HG02981 (cell line): ENCODE measurements at regions not wholly inside any gene's neighbourhood (a gene's known extent, or its start where the extent isn't known, plus 50 kb on each side); places are given as distances from the start of the nearest gene placed in this dataset.

ENCODE experiments used
- ATAC-seq: cut with Tn5 transposase; IDR thresholded peaks from one replicate; pipeline ENCODE4 v1.9.1; 2021; ENCODE audit warnings: mild to moderate bottlenecking, moderate library complexity; ENCODE audit not compliant: unreplicated experiment

DNA sequence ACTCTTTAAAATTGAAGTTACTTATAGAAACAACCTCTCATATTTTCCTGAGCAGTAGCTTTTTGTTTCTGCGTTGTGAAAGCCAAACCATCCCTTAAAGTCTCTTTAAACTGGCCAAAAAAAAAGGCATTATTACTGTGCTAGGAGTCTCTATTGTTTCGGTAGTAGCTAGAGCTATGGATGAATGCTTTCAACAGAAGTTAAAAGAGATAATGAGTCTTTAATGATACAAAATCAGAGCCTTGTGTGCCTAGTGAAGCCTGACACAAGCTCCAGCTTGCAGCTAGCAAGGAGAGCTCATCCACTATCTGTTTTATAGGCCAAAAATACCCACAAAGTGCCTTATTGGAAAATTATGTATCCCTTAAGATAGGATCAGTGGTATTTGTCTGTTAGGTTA lies 360.4 kb upstream of the CDIN1 start:
- no peak for ATAC-seq

DNA sequence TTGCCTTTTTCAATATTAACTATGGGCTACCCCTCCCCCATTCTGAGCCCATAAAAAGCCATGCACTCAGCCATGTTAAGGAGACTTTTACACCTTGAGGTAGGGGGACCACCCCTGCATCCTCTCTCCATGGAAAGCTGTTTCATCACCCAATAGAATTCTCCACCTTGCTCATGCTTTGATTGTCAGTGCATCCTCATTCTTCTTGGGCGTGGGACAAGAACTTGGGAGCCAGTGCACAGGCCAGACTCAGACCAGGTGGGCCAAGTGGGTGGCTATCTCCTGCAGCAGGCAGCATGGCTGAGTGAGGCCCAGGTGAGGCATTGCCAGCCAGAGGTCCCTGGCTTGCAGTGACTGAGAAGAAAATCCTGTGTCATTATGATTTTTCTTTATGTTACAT lies 357.4 kb upstream of the CDIN1 start:
- no peak for ATAC-seq

DNA sequence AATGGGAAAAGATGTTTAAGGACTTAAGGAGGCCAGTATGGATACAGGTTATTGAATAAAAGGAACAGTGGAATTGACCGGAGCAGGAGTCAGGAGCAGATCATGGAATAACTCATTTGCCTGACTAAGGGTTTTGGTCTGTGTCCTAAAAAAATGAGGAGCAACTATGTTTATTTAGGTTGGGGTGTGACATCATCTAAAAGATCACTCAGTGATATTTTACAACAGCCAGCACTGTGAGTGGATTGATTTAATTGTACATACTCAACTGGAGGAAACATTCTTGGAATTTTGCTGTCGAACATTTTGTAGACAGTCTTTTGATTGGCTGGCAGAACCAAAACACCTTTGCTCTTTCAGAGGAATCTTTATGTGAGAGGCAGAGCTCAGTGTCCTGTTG lies 348.6 kb upstream of the CDIN1 start:
- ATAC-seq, result no peak

DNA sequence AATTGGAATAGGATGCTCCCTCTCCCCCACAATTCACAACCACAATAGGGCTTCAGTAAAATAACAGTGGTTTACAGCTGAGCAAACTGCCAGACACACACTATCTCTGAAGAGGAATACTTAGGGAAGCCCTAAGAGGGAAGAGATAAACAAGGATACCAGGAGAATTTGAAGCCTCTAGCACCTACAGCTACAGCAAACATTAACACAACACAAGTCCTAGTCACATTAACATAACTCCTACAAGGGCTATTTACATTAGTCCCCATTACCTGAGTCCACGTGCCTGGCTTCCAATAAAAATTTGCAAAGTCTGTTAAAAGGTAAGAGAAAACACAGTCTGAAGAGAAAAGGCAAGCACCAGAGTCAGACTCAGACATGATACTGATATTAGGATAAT lies 346.9 kb upstream of the CDIN1 start:
- no peak for ATAC-seq

DNA sequence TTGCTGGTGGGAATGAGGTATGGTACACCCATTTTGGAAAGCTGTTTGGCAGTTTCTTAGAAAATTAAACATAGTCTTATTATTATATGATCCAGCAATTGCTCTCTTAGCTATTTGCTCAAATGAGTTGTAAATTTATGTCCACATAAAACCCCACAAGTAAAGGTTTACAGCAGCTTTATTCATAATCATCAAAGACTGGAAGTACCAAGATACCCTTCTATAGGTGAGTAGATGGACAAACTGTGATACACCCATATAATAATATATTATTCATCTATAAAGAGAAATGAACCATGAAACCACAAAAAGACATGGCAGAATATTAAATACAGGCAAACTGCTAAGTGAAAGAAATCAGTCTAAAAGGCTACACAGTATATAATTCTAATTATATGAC lies 344.7 kb upstream of the CDIN1 start:
- no peak for ATAC-seq

DNA sequence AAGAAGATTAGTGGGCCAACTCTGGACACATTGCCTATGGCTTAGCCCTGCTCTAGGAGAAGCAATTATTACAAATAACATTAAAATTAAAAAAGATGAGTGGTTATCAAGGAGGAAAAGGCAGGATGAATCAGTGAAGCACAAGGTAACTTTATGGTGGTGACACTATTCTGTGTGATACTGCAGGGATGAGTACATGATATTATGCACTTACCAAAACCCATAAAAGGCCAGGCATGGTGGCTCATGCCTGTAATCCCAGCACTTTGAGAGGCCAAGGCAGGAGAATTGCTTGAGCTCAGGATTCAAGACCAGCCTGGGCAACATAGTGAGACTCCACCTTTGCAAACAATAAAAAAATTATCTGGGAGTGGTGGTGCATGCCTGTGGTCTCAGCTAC lies 344.3 kb upstream of the CDIN1 start:
- ATAC-seq, result no peak

DNA sequence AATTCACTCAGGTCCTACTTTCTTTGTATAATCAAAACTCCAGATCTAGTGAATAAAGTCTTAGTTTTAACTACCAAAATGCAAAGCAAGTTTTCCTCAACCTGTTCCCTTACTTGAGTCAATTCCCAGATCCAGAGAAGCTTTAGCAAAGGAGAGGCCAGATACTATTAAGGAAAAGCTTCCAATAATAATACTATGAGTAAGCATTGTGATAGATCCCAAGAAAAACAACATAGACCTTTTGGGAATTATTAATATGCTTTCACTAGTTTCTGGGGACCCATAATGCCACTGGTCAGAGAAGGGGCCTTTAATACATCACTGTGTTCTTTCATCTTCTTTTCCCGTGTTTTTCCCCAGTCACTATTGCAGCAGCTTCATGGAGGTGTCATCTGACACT lies 339.9 kb upstream of the CDIN1 start:
- ATAC-seq, result no peak

DNA sequence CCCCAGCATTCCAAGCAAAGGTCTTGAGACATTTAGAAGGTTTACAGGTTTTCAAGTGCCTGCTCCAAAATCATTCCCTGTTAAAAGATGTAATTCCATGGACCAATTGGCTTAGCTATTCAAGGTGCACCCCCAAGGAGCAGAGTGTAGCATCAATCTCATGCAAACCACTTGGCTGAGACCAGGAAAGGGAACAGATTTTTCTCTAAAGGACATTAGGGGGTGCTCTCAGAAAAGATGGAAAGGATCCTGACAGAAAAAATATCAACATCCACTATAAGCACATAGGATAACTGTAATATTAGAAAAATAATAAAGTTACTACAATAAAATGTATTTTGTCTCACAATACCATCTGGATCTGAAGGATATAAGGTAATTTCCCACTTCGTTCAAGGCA lies 328.0 kb upstream of the CDIN1 start:
- ATAC-seq, result no peak

DNA sequence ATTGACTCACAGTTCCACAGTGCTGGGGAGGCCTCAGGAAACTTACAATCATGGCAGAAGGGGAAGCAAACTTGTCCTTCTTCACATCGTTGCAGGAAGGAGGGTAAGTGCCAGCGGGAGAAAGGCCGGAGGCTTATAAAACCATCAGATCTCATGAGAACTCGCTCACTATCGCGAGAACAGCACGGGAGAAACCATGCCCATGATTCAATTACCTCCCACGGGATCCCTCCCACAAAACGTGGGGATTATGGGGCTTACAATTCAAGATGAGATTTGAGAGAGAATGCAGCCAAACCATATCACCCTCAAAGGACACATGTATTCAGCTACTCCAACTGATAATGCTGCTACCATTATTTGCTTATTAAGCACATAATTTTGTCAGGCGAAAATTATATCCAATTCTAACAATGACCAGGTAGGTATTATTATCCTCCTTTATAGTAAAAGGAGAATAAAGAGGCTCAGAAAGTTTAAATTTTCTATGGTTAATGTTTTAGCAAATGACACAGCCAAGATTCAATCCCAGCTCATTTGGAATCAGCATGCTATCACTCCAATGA lies 327.2 kb upstream of the CDIN1 start:
- ATAC-seq, result no peak

DNA sequence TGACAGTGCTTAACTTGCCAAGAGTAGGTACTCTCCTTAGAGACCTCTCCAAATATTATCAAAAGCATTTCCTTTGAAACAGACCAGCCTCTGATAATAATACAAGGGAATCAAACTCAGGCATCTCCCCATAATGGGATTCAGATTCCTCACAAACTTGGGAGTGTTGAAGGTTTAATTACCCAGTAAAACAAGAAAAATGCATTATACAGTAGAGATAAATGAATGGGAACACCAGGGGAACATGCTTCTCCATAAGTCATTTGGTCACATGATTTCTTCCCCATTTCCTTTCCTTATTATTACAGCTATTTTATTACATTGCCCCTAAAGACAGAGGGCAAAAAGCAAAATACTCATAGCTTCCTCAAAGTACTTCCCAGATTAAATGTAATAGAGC lies 325.0 kb upstream of the CDIN1 start:
- ATAC-seq, result no peak

DNA sequence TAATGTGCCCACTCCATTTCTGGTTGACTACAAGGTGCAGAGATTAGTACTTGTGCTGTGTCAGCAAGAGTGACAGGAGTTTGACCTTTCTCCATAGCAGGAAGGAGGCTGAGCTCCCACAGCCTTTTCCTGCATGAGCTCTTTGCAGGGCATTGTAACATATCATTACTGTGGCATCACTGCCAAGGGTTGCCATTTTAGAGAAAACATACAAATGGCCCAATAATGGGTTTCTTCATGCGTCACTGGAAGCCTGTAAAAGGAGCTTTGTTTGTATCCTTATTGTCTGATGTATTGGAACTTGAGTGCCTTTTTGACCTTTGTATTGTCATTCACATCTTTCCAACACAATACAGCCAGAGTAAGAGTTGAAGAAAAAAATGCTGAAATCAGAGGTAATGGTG lies 323.0 kb upstream of the CDIN1 start:
- no peak for ATAC-seq

DNA sequence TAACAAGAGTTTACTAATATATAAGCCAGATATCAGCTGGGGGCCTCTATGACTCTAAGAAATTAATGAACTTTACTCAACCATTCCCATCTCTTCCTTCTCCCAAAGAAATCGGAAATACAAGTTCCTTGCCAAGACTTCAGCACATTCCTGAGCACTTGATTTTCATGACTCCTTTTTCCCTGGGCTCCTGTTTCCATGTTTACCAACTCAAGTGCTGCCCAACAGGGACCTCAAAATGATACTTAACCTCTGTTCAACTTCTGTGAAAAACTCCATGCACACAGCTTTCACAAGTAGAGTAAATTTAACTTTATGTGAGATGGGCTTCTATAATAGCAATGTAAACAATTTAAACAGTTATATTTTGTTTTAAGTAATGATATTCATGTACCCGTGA lies 315.8 kb upstream of the CDIN1 start:
- no peak for ATAC-seq

DNA sequence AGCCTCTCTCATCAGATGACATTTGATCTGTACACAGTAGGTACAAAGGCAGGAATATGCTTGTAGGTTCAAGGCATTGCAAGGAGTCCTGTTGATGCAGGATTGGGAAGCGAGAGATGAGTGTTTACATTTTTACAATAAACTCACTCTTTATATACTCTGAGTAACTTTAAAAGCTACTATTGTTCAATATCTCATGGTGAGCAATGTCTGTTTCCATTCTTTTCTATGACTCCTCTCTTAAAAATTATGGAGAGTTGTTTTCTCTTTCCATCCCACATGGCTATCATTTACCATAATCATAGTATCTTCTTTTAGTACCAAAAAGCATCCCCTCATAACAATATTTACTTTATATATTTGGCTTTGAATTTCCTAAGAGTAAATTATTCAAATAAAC lies 314.0 kb upstream of the CDIN1 start:
- ATAC-seq, result no peak

DNA sequence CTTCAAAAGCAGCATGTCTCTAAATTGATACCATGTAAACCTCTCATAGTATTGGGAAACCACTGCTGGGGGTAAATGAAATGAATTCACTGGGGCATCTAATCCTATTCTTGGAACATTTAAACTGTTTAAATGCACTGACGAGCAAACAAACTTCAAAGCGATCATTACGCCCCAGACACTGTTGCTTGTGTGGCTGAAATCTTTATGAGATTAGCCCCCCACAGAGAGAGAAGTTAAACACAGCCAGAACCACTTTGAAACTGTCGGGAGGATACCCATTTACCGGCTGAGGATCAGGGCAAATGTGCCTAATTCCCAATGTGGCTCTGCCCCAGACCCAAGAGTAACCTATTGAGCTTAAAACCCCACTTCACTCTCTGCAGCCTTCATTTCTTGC lies 308.4 kb upstream of the CDIN1 start:
- ATAC-seq, result no peak

DNA sequence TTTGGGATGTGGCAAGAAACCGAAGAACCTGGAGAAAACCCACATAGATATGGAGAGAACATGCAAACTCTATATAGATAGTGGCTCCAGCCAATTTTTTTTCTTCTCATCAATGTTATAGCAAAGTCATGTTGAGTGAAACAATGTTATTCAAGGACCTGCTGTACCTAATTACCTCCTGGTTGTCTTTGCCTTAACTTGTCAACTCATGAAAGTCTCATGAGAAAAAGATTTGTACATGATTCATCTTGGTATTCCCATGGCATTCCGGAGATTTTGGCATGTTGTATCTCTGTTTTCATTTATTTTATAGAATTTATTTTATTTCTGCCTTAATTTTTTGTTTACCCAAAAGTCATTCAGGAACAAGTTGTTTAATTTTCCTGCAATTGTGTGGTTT lies 303.8 kb upstream of the CDIN1 start:
- ATAC-seq, result no peak

DNA sequence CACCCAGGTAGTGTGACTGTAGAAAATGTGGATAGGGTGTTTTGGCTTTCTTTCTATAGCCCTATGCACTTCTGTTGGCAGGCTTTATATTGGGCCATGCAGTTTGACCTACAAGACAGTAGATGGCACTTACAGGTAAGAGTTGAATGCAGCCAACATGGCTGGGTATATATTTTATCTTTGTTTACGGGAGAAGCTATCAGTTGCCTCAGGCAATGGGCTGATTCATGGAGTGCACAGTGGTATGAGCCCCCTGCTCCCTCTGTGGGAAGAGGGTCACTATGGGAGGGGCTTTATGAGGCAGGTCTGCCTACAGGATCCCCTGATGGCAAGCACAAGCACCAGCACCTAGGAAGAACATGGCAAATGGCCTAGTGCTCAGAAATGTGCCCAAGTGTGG lies 301.2 kb upstream of the CDIN1 start:
- no peak for ATAC-seq

DNA sequence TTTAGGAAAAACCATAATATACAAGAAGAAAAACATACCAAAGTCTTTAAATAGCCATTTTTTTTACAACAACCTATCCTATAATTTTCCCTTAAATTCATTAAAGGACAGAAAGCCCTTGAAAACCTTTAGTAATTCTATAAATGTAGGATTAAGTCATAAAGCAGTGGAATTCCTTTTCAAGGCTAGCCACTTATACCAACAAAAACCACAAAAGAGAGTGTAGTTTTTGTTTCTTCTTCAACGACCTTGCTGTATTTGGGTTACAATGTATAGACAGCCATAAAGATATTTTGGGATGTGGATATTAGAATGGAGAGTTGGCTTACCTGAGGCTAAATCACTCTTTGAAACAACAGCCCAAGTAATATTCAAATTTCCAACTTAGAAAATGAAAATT lies 296.6 kb upstream of the CDIN1 start:
- ATAC-seq, result no peak

DNA sequence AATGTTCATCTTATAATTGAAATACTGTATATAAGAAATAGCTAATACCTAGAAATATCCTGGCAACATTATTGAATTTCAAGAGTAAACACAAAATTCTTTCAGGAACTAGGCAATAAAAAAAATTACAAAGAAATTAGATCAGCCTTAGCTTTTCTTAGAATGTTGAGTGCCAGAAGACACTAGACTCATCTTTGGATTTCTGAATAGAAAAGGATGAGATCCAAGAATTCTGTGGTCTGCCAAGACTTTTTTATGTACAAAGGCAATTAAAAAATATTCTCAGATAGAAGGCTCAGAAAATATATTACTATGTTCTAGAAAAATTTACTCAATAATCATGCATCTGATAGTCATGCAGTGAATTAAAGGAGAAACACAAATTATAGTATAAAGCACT lies 294.5 kb upstream of the CDIN1 start:
- no peak for ATAC-seq

DNA sequence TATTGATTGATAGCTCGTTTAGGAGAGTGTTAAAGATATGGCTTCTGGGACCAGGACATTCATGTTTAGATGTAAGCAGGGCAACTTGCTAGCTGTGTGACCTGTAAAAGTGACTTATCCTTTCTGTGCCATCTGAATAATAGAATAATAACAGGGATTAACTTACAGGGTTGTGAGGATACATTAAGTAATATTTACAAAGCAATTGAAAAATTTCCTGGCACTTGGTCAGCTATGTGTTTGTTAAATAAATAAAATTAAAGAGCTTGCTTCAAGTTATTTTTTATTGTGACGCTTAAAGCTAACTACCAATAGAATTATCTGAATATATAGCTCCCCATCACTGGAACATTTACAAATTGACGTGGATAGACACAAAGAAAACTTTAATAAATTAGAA lies 287.9 kb upstream of the CDIN1 start:
- no peak for ATAC-seq

DNA sequence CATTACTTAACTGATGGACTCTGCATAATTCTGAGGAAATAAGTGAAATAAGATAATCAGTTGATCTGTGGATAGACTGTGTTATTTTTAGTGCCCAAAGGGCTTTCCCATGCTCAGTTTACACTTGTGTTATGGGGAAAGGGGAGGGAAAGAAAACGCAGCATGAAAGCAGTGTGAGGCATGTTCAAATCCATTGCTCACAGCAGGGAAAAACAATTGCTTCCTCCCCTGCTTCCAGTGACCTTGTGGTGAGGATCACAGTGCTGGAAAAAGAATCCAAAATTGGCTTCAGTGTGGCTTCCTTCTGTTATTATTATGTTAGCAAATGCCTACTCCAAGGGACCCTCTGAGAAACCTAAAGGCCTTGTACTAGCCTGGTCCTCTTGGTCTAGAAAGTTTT lies 285.1 kb upstream of the CDIN1 start:
- no peak for ATAC-seq

DNA sequence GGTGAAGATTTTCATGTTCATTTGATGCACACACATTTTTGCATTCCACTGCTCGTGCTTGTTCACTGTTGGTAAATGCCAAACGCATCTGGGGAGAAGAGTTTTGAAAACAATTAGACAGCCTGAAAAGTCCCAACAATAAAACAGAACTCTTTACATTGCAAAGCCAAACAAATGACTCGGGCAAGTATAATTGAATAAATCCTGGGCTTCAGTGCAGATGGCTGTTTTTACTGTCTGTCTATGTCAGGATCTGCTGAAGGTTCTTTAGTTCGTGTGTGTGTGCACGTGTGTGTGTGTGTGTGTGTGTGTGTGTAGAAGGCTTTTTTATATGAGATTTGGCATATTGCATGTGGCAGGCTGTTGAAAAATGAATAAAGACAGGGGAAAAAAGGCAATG lies 277.5 kb upstream of the CDIN1 start:
- no peak for ATAC-seq

DNA sequence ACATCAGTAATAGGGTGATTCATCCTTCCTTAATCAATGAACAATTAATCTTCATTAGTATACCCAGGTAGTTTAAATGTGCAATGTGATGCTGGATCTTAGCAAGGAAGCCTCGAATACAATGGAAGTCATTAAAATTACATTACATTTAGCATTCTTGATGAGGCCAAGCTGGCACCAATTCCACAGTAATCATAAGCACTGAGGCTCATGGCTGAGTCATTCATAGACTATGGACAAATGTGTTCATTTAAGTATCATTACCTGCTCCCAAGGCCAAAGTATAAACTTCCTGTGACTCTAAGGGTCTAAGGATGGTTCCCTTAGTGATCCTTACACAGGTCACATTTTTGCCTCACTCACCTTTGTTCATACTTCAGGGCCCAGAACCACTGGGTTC lies 266.4 kb upstream of the CDIN1 start:
- ATAC-seq, result no peak

DNA sequence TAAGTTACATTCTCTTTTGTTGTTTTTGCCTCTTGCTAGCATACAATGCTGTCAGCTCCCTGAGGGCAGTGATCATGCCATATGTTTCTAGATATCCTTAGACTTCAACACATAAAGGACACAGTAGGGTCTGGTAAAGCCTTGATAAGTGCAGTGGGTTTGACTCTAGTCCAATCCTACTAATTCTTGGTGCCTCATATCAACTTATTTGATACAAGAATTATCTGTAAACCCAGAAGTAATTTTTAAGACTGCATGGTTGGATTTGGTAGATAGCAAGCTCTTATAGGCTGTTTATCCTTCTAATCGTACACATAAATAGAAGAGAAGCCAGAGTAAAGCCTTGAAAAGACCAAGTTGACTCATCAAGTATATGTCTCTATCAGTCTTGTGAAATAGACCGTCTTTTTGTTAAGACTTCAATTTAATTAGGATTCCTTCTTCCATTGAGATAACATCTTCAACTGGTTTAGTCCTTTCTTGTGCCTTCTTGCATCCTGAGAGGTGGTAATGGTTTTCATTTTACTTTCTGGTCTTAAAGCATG lies 265.6 kb upstream of the CDIN1 start:
- ATAC-seq, result no peak

DNA sequence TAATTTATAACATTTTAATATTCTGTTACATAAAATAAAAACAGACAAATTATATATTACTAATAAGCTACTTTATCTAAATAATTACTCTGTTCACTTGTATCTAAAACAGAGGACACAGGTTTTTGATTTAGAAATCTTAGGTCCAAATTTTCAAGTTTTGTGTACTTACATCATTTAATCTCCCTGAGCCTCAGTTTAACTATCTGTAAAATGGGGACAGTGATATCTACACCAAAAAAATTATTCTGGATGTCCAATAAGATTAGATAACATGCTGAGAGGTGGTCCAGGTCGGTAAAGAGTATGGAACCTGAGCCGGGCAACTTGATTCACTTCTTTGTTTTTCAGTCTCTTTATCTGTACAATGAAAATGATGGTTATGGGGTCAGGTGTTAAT lies 263.8 kb upstream of the CDIN1 start:
- ATAC-seq, result no peak
